DOHH2 (cell line): ENCODE measurements at regions not wholly inside any gene's neighbourhood (a gene's known extent, or its start where the extent isn't known, plus 50 kb on each side); places are given as distances from the start of the nearest gene placed in this dataset.

Experiments used
- H3F3A ChIP-seq: fragments of 200-600 bp; sonication (generic), shearing (Covaris generic); 2 replicates; pipeline ENCODE4 v1.6.0; 2016; ENCODE audit warnings: antibody characterized with exemption, mild to moderate bottlenecking; ENCODE audit not compliant: control insufficient read depth, insufficient read depth
- H3K27ac ChIP-seq: fragments of 200-600 bp; sonication (generic); 2 replicates; pipeline ENCODE4 v1.5.1; 2014; ENCODE audit warnings: low read depth, mild to moderate bottlenecking, low read length, moderate library complexity
- H3K27me3 ChIP-seq: fragments of 200-600 bp; sonication (generic); 2 replicates; pipeline ENCODE4 v1.6.1; 2014; ENCODE audit warnings: mild to moderate bottlenecking, low read length, mixed read lengths; ENCODE audit not compliant: control insufficient read depth
- H3K36me3 ChIP-seq: fragments of 200-600 bp; sonication (generic); 2 replicates; pipeline ENCODE4 v1.6.1; 2014; ENCODE audit warnings: mild to moderate bottlenecking, low read length, moderate library complexity, mixed read lengths; ENCODE audit not compliant: control insufficient read depth
- H3K4me1 ChIP-seq: fragments of 200-600 bp; sonication (generic); 2 replicates; pipeline ENCODE4 v1.6.1; 2014; ENCODE audit warnings: mild to moderate bottlenecking, low read length, mixed read lengths; ENCODE audit not compliant: control insufficient read depth
- H3K4me2 ChIP-seq: fragments of 200-600 bp; sonication (generic); 2 replicates; pipeline ENCODE4 v1.6.0; 2014; ENCODE audit warnings: mild to moderate bottlenecking, low read length, moderate library complexity
- H3K4me3 ChIP-seq: fragments of 200-600 bp; sonication (generic); 2 replicates; pipeline ENCODE4 v1.5.1; 2014; ENCODE audit warnings: mild to moderate bottlenecking, low read length, mixed read lengths
- H3K79me2 ChIP-seq: fragments of 200-600 bp; sonication (generic); 2 replicates; pipeline ENCODE4 v1.6.1; 2014; ENCODE audit warnings: mild to moderate bottlenecking, low read length, mixed read lengths; ENCODE audit not compliant: control insufficient read depth
- H3K9me2 ChIP-seq: fragments of 200-600 bp; sonication (generic); replicated peaks from 2 replicates; pipeline ENCODE4 v1.6.1; 2014; ENCODE audit warnings: mild to moderate bottlenecking, low read length, mixed read lengths; ENCODE audit not compliant: control insufficient read depth
- H3K9me3 ChIP-seq: fragments of 200-600 bp; sonication (generic); 2 replicates; pipeline ENCODE4 v1.6.1; 2014; ENCODE audit warnings: antibody characterized with exemption, low read length, mixed read lengths; ENCODE audit not compliant: control insufficient read depth, insufficient read depth
- H4K20me1 ChIP-seq: fragments of 200-600 bp; sonication (generic); 2 replicates; pipeline ENCODE4 v1.6.0; 2014; ENCODE audit warnings: low read depth, mild to moderate bottlenecking, antibody characterized with exemption, low read length, moderate library complexity; ENCODE audit not compliant: control insufficient read depth, insufficient read depth
- EZH2phosphoT487 ChIP-seq: fragments of 200-600 bp; sonication (generic); IDR thresholded peaks from 2 replicates; pipeline ENCODE4 v1.6.1; 2017; ENCODE audit warnings: borderline replicate concordance, mild to moderate bottlenecking, antibody characterized with exemption, low read length, moderate library complexity, mixed read lengths
- TF ChIP-seq, protein P1 (sequence below): fragments of 200-600 bp; sonication (generic); IDR thresholded peaks from one replicate; pipeline ENCODE4 v1.5.1; 2014; ENCODE audit warnings: antibody characterized with exemption, mild to moderate bottlenecking, low read depth, low read length; ENCODE audit not compliant: poor library complexity, severe bottlenecking

DNA sequence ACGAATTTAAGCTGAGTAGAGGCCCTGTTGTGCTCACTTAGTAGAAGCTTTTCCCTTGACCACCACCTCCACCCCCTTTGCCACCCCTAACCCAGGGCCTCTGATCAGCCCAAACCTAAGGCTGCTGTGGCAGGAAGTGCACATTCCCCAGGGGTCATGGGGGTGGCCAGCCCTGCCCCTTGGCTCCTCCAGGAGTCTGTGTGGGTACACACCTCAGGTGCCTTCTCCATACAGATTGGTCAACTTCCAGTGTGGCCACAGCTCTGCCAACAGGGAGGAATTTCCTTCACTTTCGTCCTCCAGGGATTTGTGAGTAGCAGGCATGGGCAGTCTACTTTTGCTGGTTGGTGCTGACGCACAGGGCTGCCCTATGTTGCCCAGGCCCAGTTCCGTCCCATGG lies 249.9 kb upstream of the ZNF32 start:
- H3K4me2 ChIP-seq = no peak overlapping the region

GRCh38 chr10:43897765-43898419 lies 249.2 kb upstream of the ZNF32 start:
- Histone ChIP-seq H3K4me1 (no peaks in the 10 kb centered on the region), H3K9me3 (no peaks in the 10 kb centered on the region), H3F3A (no peaks in the 10 kb centered on the region), H3K79me2 (no peaks in the 10 kb centered on the region), H3K4me3 (no peak overlapping the region), H3K9me2 (no peaks in the 10 kb centered on the region), H3K4me2 (no peak overlapping the region), H3K27ac (no peak overlapping the region), H3K27me3 (no peaks in the 10 kb centered on the region), H3K36me3 (no peaks in the 10 kb centered on the region), H4K20me1 (no peaks in the 10 kb centered on the region)
- TF ChIP-seq, protein P1, sequence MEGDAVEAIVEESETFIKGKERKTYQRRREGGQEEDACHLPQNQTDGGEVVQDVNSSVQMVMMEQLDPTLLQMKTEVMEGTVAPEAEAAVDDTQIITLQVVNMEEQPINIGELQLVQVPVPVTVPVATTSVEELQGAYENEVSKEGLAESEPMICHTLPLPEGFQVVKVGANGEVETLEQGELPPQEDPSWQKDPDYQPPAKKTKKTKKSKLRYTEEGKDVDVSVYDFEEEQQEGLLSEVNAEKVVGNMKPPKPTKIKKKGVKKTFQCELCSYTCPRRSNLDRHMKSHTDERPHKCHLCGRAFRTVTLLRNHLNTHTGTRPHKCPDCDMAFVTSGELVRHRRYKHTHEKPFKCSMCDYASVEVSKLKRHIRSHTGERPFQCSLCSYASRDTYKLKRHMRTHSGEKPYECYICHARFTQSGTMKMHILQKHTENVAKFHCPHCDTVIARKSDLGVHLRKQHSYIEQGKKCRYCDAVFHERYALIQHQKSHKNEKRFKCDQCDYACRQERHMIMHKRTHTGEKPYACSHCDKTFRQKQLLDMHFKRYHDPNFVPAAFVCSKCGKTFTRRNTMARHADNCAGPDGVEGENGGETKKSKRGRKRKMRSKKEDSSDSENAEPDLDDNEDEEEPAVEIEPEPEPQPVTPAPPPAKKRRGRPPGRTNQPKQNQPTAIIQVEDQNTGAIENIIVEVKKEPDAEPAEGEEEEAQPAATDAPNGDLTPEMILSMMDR = no peak
- TF ChIP-seq EZH2phosphoT487 = no peak

More for the DNA sequence above, 249.9 kb upstream of the ZNF32 start:
- no peaks in the 10 kb centered on the region for H3K36me3 ChIP-seq
- no peaks in the 10 kb centered on the region for H3K4me1 ChIP-seq
- H3K27me3 ChIP-seq = no peaks in the 10 kb centered on the region
- TF ChIP-seq, protein P1 = no peak
- TF ChIP-seq EZH2phosphoT487 = no peak
- H3K79me2 ChIP-seq = no peaks in the 10 kb centered on the region
- H3K4me3 ChIP-seq = no peak overlapping the region
- no peaks in the 10 kb centered on the region for H3K9me3 ChIP-seq
- no peaks in the 10 kb centered on the region for H3F3A ChIP-seq
- no peaks in the 10 kb centered on the region for H4K20me1 ChIP-seq
- no peaks in the 10 kb centered on the region for H3K9me2 ChIP-seq
- H3K27ac ChIP-seq = no peak overlapping the region

DNA sequence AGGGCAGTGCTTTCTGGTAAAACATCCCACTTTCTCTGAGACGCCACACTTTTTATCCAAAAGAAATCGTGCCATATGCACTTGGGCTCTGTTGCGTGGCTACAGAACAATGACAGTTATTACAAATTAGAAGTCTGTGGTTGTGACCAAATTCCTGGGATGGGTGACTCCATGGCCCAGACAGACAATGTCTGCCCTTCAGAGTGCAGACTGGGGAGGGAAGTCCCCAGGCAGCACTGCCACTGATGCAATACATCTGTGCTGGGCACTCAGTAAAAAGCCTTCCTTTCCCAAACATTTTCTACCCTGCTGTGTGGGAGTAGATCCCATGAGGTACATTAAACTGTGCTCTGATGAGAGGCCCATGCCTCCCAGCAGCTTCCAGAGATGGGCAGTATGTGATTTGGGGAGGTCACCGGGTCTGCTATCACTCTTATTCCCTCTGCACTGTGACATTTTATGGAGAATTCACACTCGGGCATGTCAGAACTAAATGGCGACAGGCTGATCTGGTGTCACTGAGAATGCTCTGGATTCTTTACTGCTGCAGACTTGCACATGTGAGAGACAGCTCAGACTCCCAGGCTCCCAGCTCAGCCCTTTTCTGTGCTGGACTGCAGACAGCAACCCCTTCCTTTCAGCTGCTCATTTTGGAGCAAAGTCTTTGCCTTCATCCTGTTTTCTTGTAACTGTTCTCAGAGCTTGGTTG lies 243.5 kb upstream of the ZNF32 start:
- no peaks in the 10 kb centered on the region for H4K20me1 ChIP-seq
- H3K36me3 ChIP-seq = no peaks in the 10 kb centered on the region
- H3K4me2 ChIP-seq = no peak overlapping the region
- H3K79me2 ChIP-seq = no peaks in the 10 kb centered on the region
- no peaks in the 10 kb centered on the region for H3K4me1 ChIP-seq
- H3K4me3 ChIP-seq = no peak overlapping the region
- no peaks in the 10 kb centered on the region for H3K9me2 ChIP-seq
- no peaks in the 10 kb centered on the region for H3F3A ChIP-seq
- TF ChIP-seq, protein P1 = no peak
- no peak for TF ChIP-seq EZH2phosphoT487
- no peaks in the 10 kb centered on the region for H3K9me3 ChIP-seq
- no peaks in the 10 kb centered on the region for H3K27me3 ChIP-seq
- no peak overlapping the region for H3K27ac ChIP-seq
